DOHH2 (cell line): ENCODE measurements at regions not wholly inside any gene's neighbourhood (a gene's known extent, or its start where the extent isn't known, plus 50 kb on each side); places are given as distances from the start of the nearest gene placed in this dataset.

Experiments
- H3F3A ChIP-seq: fragments of 200-600 bp; sonication (generic), shearing (Covaris generic); 2 replicates; pipeline ENCODE4 v1.6.0; 2016; ENCODE audit warnings: antibody characterized with exemption, mild to moderate bottlenecking; ENCODE audit not compliant: control insufficient read depth, insufficient read depth
- H3K27ac ChIP-seq: fragments of 200-600 bp; sonication (generic); 2 replicates; pipeline ENCODE4 v1.5.1; 2014; ENCODE audit warnings: low read depth, mild to moderate bottlenecking, low read length, moderate library complexity
- H3K27me3 ChIP-seq: fragments of 200-600 bp; sonication (generic); 2 replicates; pipeline ENCODE4 v1.6.1; 2014; ENCODE audit warnings: mild to moderate bottlenecking, low read length, mixed read lengths; ENCODE audit not compliant: control insufficient read depth
- H3K36me3 ChIP-seq: fragments of 200-600 bp; sonication (generic); 2 replicates; pipeline ENCODE4 v1.6.1; 2014; ENCODE audit warnings: mild to moderate bottlenecking, low read length, moderate library complexity, mixed read lengths; ENCODE audit not compliant: control insufficient read depth
- H3K4me1 ChIP-seq: fragments of 200-600 bp; sonication (generic); 2 replicates; pipeline ENCODE4 v1.6.1; 2014; ENCODE audit warnings: mild to moderate bottlenecking, low read length, mixed read lengths; ENCODE audit not compliant: control insufficient read depth
- H3K4me2 ChIP-seq: fragments of 200-600 bp; sonication (generic); 2 replicates; pipeline ENCODE4 v1.6.0; 2014; ENCODE audit warnings: mild to moderate bottlenecking, low read length, moderate library complexity
- H3K4me3 ChIP-seq: fragments of 200-600 bp; sonication (generic); 2 replicates; pipeline ENCODE4 v1.5.1; 2014; ENCODE audit warnings: mild to moderate bottlenecking, low read length, mixed read lengths
- H3K79me2 ChIP-seq: fragments of 200-600 bp; sonication (generic); 2 replicates; pipeline ENCODE4 v1.6.1; 2014; ENCODE audit warnings: mild to moderate bottlenecking, low read length, mixed read lengths; ENCODE audit not compliant: control insufficient read depth
- H3K9me2 ChIP-seq: fragments of 200-600 bp; sonication (generic); replicated peaks from 2 replicates; pipeline ENCODE4 v1.6.1; 2014; ENCODE audit warnings: mild to moderate bottlenecking, low read length, mixed read lengths; ENCODE audit not compliant: control insufficient read depth
- H3K9me3 ChIP-seq: fragments of 200-600 bp; sonication (generic); 2 replicates; pipeline ENCODE4 v1.6.1; 2014; ENCODE audit warnings: antibody characterized with exemption, low read length, mixed read lengths; ENCODE audit not compliant: control insufficient read depth, insufficient read depth
- H4K20me1 ChIP-seq: fragments of 200-600 bp; sonication (generic); 2 replicates; pipeline ENCODE4 v1.6.0; 2014; ENCODE audit warnings: low read depth, mild to moderate bottlenecking, antibody characterized with exemption, low read length, moderate library complexity; ENCODE audit not compliant: control insufficient read depth, insufficient read depth
- EZH2phosphoT487 ChIP-seq: fragments of 200-600 bp; sonication (generic); IDR thresholded peaks from 2 replicates; pipeline ENCODE4 v1.6.1; 2017; ENCODE audit warnings: borderline replicate concordance, mild to moderate bottlenecking, antibody characterized with exemption, low read length, moderate library complexity, mixed read lengths
- TF ChIP-seq, protein P1 (sequence below): fragments of 200-600 bp; sonication (generic); IDR thresholded peaks from one replicate; pipeline ENCODE4 v1.5.1; 2014; ENCODE audit warnings: antibody characterized with exemption, mild to moderate bottlenecking, low read depth, low read length; ENCODE audit not compliant: poor library complexity, severe bottlenecking

- TF ChIP-seq, protein P1, sequence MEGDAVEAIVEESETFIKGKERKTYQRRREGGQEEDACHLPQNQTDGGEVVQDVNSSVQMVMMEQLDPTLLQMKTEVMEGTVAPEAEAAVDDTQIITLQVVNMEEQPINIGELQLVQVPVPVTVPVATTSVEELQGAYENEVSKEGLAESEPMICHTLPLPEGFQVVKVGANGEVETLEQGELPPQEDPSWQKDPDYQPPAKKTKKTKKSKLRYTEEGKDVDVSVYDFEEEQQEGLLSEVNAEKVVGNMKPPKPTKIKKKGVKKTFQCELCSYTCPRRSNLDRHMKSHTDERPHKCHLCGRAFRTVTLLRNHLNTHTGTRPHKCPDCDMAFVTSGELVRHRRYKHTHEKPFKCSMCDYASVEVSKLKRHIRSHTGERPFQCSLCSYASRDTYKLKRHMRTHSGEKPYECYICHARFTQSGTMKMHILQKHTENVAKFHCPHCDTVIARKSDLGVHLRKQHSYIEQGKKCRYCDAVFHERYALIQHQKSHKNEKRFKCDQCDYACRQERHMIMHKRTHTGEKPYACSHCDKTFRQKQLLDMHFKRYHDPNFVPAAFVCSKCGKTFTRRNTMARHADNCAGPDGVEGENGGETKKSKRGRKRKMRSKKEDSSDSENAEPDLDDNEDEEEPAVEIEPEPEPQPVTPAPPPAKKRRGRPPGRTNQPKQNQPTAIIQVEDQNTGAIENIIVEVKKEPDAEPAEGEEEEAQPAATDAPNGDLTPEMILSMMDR = no peak
- TF ChIP-seq EZH2phosphoT487 = no peak
- Histone ChIP-seq H3K4me1 (peaks cover 77% of the 10 kb centered on the region), H3K27me3 (no peaks in the 10 kb centered on the region), H3K27ac (peak overlapping the region; percentile 95), H3K79me2 (peaks cover 15% of the 10 kb centered on the region), H3K9me2 (no peaks in the 10 kb centered on the region), H3K9me3 (no peaks in the 10 kb centered on the region), H4K20me1 (no peaks in the 10 kb centered on the region), H3K4me3 (peak overlapping the region; percentile 85), H3F3A (peaks cover 21% of the 10 kb centered on the region), H3K4me2 (peak overlapping the region; percentile 92), H3K36me3 (no peaks in the 10 kb centered on the region)
These were observed 75.6 kb upstream of the BCOR start for GRCh38 chrX:40173143-40174000.

GRCh38 chrX:40172401-40173142 is 74.8 kb upstream of the BCOR start:
- H3K4me1 ChIP-seq = peaks cover 78% of the 10 kb centered on the region
- H3K36me3 ChIP-seq = no peaks in the 10 kb centered on the region
- H3K27me3 ChIP-seq = peaks cover 1% of the 10 kb centered on the region
- TF ChIP-seq, protein P1 = no peak
- TF ChIP-seq EZH2phosphoT487 = no peak
- H3F3A ChIP-seq = peaks cover 21% of the 10 kb centered on the region
- peak overlapping the region; percentile 95 for H3K27ac ChIP-seq
- no peaks in the 10 kb centered on the region for H4K20me1 ChIP-seq
- no peaks in the 10 kb centered on the region for H3K9me2 ChIP-seq
- H3K4me3 ChIP-seq = peak overlapping the region; percentile 85
- H3K4me2 ChIP-seq = peak overlapping the region; percentile 92
- H3K9me3 ChIP-seq = no peaks in the 10 kb centered on the region
- H3K79me2 ChIP-seq = peaks cover 15% of the 10 kb centered on the region

DNA sequence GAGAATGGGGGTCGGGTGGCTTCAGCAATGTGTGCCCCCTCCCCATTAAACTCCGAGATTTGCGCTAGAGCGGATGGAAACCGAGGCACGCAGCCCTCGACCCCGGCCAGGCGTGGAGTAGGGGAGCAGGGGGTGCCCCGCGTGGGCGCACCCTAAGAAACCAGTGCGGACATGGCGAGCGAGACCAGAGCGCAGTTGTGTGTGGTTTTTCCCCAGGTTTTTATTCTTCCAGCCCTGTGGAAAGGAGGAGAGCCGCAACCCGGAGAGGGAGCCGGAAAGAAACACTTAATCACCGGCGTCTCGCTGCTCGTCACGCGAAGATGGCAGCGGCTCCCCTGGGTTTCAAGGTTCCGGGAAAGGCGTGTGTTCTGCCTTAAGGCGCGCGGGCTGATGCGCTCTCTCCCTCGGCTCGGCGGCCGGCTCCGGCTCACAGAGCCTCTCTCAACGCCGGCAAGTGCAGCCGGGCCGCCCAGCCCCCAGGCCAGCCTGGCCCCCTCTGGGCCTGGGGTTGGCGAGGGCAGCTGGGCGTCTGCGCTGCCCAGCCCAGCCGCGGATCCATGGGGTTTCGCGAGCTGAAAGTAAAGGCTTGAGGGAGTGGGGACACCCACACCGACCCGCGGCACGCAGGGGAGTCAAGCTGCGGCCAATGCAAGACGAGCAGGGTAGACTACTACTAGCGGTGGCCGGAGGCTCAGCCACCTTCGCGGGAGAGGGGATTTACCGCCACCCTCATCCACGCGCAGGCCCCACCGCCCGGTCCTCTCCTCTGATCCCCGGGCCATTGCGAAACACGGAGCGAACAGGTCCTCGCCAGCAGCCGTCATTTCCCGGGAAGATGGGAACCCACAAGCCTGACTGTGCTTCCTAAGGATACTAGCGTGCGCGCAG is 74.0 kb upstream of the BCOR start:
- H3F3A ChIP-seq = peaks cover 21% of the 10 kb centered on the region
- H3K4me3 ChIP-seq = peak overlapping the region; percentile 85
- no peaks in the 10 kb centered on the region for H3K36me3 ChIP-seq
- peak overlapping the region; percentile 92 for H3K4me2 ChIP-seq
- peak overlapping the region; percentile 95 for H3K27ac ChIP-seq
- peaks cover 81% of the 10 kb centered on the region for H3K4me1 ChIP-seq
- H3K79me2 ChIP-seq = peaks cover 15% of the 10 kb centered on the region
- no peak for TF ChIP-seq EZH2phosphoT487
- TF ChIP-seq, protein P1 = no peak
- no peaks in the 10 kb centered on the region for H3K9me3 ChIP-seq
- H3K9me2 ChIP-seq = no peaks in the 10 kb centered on the region
- H4K20me1 ChIP-seq = no peaks in the 10 kb centered on the region
- H3K27me3 ChIP-seq = peaks cover 9% of the 10 kb centered on the region
